ENCODE measurements at regions not wholly inside any gene's neighbourhood (a gene's known extent, or its start where the extent isn't known, plus 50 kb on each side); places are given as distances from the start of the nearest gene placed in this dataset.
"Not testable (repeated sequence)": the region's sequence is repeated elsewhere in the genome, so short reads cannot be mapped to it uniquely, and the experiment has no call there.

- H3K36me3 ChIP-seq (replicated peaks in 1 of 2; ENCODE audit: control insufficient read depth in 2 of 2, insufficient read depth in 2 of 2, low read length in 2 of 2) = no peaks in the 10 kb centered on the region
- no peak overlapping the region for H3K14ac ChIP-seq (ENCODE audit: low read length)
- H2BK15ac ChIP-seq (ENCODE audit: low read length) = no peak overlapping the region
- H3K79me1 ChIP-seq (ENCODE audit: low read depth, low read length) = no peaks in the 10 kb centered on the region
- no peak overlapping the region for H4K8ac ChIP-seq (ENCODE audit: low read depth, low read length)
- no peak overlapping the region for H2BK5ac ChIP-seq (ENCODE audit: low read length)
- no peak overlapping the region for H2AFZ ChIP-seq (ENCODE audit: low read length)
- H2BK12ac ChIP-seq (ENCODE audit: low read length) = no peak overlapping the region
- no peak overlapping the region for H3K4me2 ChIP-seq (ENCODE audit: insufficient read depth, low read length, poor library complexity, severe bottlenecking)
- no CpG with 5 or more reads among the region's 6 CpGs for WGBS, 2 donors (ENCODE audit: extremely low coverage in 2 of 2, insufficient read length in 2 of 2, insufficient replicate concordance in 1 of 2)
- H2AK5ac ChIP-seq (ENCODE audit: low read depth, low read length) = no peak overlapping the region
- H3K4me1 ChIP-seq (ENCODE audit: control insufficient read depth in 2 of 2, insufficient read depth in 1 of 2, low read depth in 1 of 2, low read length in 2 of 2) = no peaks in the 10 kb centered on the region
- H3K18ac ChIP-seq (ENCODE audit: low read length) = no peak overlapping the region
- no peak for DNase-seq (ENCODE audit: low spot score)
- no peak overlapping the region for H3K4ac ChIP-seq (ENCODE audit: low read length)
- no peak overlapping the region for H3K4me3 ChIP-seq (ENCODE audit: low read length in 2 of 2)
- H2BK120ac ChIP-seq (ENCODE audit: low read depth, low read length) = no peak overlapping the region
- no peaks in the 10 kb centered on the region for H3K9me3 ChIP-seq (replicated peaks in 1 of 2; ENCODE audit: control insufficient read depth in 2 of 2, insufficient read depth in 1 of 2, low read depth in 1 of 2, low read length in 2 of 2)
- no peak overlapping the region for H3K9ac ChIP-seq (ENCODE audit: low read depth, low read length, poor library complexity)
- no peak overlapping the region for H3K23ac ChIP-seq (ENCODE audit: low read depth, low read length, poor library complexity)
- no peak overlapping the region for H3K27ac ChIP-seq (replicated peaks; ENCODE audit: low read length)
- H3K27me3 ChIP-seq (ENCODE audit: control insufficient read depth in 3 of 3, insufficient read depth in 3 of 3, low read depth in 1 of 3, low read length in 3 of 3) = peaks cover 0 to 6% (median 0%) of the 10 kb centered on the region in 3 experiments
- H4K91ac ChIP-seq (ENCODE audit: low read depth, low read length, poor library complexity) = no peak overlapping the region
Observed at GRCh38 chr1:112855152-112855828, 100.7 kb downstream of the SLC16A1 start.

GRCh38 chr1:112854368-112854984 lies 101.5 kb downstream of the SLC16A1 start:
- not testable (repeated sequence) for H3K18ac ChIP-seq (ENCODE audit: low read length); H3K9me3 ChIP-seq (replicated peaks in 1 of 2; ENCODE audit: control insufficient read depth in 2 of 2, insufficient read depth in 1 of 2, low read depth in 1 of 2, low read length in 2 of 2); H3K36me3 ChIP-seq (replicated peaks in 1 of 2; ENCODE audit: control insufficient read depth in 2 of 2, insufficient read depth in 2 of 2, low read length in 2 of 2); H2BK5ac ChIP-seq (ENCODE audit: low read length); H2BK120ac ChIP-seq (ENCODE audit: low read depth, low read length); H3K9ac ChIP-seq (ENCODE audit: low read depth, low read length, poor library complexity); H3K4me1 ChIP-seq (ENCODE audit: control insufficient read depth in 2 of 2, insufficient read depth in 1 of 2, low read depth in 1 of 2, low read length in 2 of 2); H3K4me3 ChIP-seq (ENCODE audit: low read length in 2 of 2); DNase-seq (ENCODE audit: low spot score); H3K23ac ChIP-seq (ENCODE audit: low read depth, low read length, poor library complexity); H2AFZ ChIP-seq (ENCODE audit: low read length); H3K27ac ChIP-seq (replicated peaks; ENCODE audit: low read length); H4K91ac ChIP-seq (ENCODE audit: low read depth, low read length, poor library complexity); H3K79me1 ChIP-seq (ENCODE audit: low read depth, low read length); H4K8ac ChIP-seq (ENCODE audit: low read depth, low read length); H2AK5ac ChIP-seq (ENCODE audit: low read depth, low read length); H2BK15ac ChIP-seq (ENCODE audit: low read length); H3K4me2 ChIP-seq (ENCODE audit: insufficient read depth, low read length, poor library complexity, severe bottlenecking); H3K14ac ChIP-seq (ENCODE audit: low read length); H3K4ac ChIP-seq (ENCODE audit: low read length); H2BK12ac ChIP-seq (ENCODE audit: low read length)
- WGBS, 2 donors (ENCODE audit: extremely low coverage in 2 of 2, insufficient read length in 2 of 2, insufficient replicate concordance in 1 of 2) = no CpG with 5 or more reads among the region's 45 CpGs
- peaks cover 0 to 14% (median 0%) of the 10 kb centered on the region in 3 experiments for H3K27me3 ChIP-seq (ENCODE audit: control insufficient read depth in 3 of 3, insufficient read depth in 3 of 3, low read depth in 1 of 3, low read length in 3 of 3)

- H3K9ac ChIP-seq (ENCODE audit: low read depth, low read length, poor library complexity); H3K36me3 ChIP-seq (replicated peaks in 1 of 2; ENCODE audit: control insufficient read depth in 2 of 2, insufficient read depth in 2 of 2, low read length in 2 of 2); H2BK15ac ChIP-seq (ENCODE audit: low read length); H3K9me3 ChIP-seq (replicated peaks in 1 of 2; ENCODE audit: control insufficient read depth in 2 of 2, insufficient read depth in 1 of 2, low read depth in 1 of 2, low read length in 2 of 2); H3K4me2 ChIP-seq (ENCODE audit: insufficient read depth, low read length, poor library complexity, severe bottlenecking); H2BK12ac ChIP-seq (ENCODE audit: low read length); H3K4me1 ChIP-seq (ENCODE audit: control insufficient read depth in 2 of 2, insufficient read depth in 1 of 2, low read depth in 1 of 2, low read length in 2 of 2); H3K27ac ChIP-seq (replicated peaks; ENCODE audit: low read length); H2BK120ac ChIP-seq (ENCODE audit: low read depth, low read length); H3K4me3 ChIP-seq (ENCODE audit: low read length in 2 of 2); H2AK5ac ChIP-seq (ENCODE audit: low read depth, low read length); H2BK5ac ChIP-seq (ENCODE audit: low read length); H3K18ac ChIP-seq (ENCODE audit: low read length); H3K14ac ChIP-seq (ENCODE audit: low read length); DNase-seq (ENCODE audit: low spot score); H2AFZ ChIP-seq (ENCODE audit: low read length); H4K91ac ChIP-seq (ENCODE audit: low read depth, low read length, poor library complexity); H3K79me1 ChIP-seq (ENCODE audit: low read depth, low read length); H3K4ac ChIP-seq (ENCODE audit: low read length); H3K23ac ChIP-seq (ENCODE audit: low read depth, low read length, poor library complexity); H4K8ac ChIP-seq (ENCODE audit: low read depth, low read length): not testable (repeated sequence)
- peaks cover 0 to 19% (median 2%) of the 10 kb centered on the region in 3 experiments for H3K27me3 ChIP-seq (ENCODE audit: control insufficient read depth in 3 of 3, insufficient read depth in 3 of 3, low read depth in 1 of 3, low read length in 3 of 3)
- WGBS, 2 donors (ENCODE audit: extremely low coverage in 2 of 2, insufficient read length in 2 of 2, insufficient replicate concordance in 1 of 2) = no CpG with 5 or more reads among the region's 8 CpGs
Observed at GRCh38 chr1:112853915-112854314, 102.1 kb downstream of the SLC16A1 start.

GRCh38 chr1:112852934-112853333 lies 103.1 kb downstream of the SLC16A1 start:
- H3K9me3 ChIP-seq (replicated peaks in 1 of 2; ENCODE audit: control insufficient read depth in 2 of 2, insufficient read depth in 1 of 2, low read depth in 1 of 2, low read length in 2 of 2) = no peaks in the 10 kb centered on the region
- H3K36me3 ChIP-seq (replicated peaks in 1 of 2; ENCODE audit: control insufficient read depth in 2 of 2, insufficient read depth in 2 of 2, low read length in 2 of 2) = no peaks in the 10 kb centered on the region
- no peak overlapping the region for H3K27ac ChIP-seq (replicated peaks; ENCODE audit: low read length)
- H3K23ac ChIP-seq (ENCODE audit: low read depth, low read length, poor library complexity) = no peak overlapping the region
- H2BK15ac ChIP-seq (ENCODE audit: low read length) = no peak overlapping the region
- H2BK120ac ChIP-seq (ENCODE audit: low read depth, low read length) = no peak overlapping the region
- H3K18ac ChIP-seq (ENCODE audit: low read length) = no peak overlapping the region
- no peak overlapping the region for H3K9ac ChIP-seq (ENCODE audit: low read depth, low read length, poor library complexity)
- H3K4me3 ChIP-seq (ENCODE audit: low read length in 2 of 2) = no peak overlapping the region
- WGBS, 2 donors (ENCODE audit: extremely low coverage in 2 of 2, insufficient read length in 2 of 2, insufficient replicate concordance in 1 of 2) = no CpG with 5 or more reads among the region's 2 CpGs
- no peak overlapping the region for H4K91ac ChIP-seq (ENCODE audit: low read depth, low read length, poor library complexity)
- no peak overlapping the region for H4K8ac ChIP-seq (ENCODE audit: low read depth, low read length)
- no peak overlapping the region for H2BK12ac ChIP-seq (ENCODE audit: low read length)
- H3K14ac ChIP-seq (ENCODE audit: low read length) = no peak overlapping the region
- H3K79me1 ChIP-seq (ENCODE audit: low read depth, low read length) = no peaks in the 10 kb centered on the region
- H3K4me2 ChIP-seq (ENCODE audit: insufficient read depth, low read length, poor library complexity, severe bottlenecking) = no peak overlapping the region
- peaks cover 0 to 5% of the 10 kb centered on the region in 2 donors for H3K4me1 ChIP-seq (ENCODE audit: control insufficient read depth in 2 of 2, insufficient read depth in 1 of 2, low read depth in 1 of 2, low read length in 2 of 2)
- peaks cover 0 to 19% (median 2%) of the 10 kb centered on the region in 3 experiments for H3K27me3 ChIP-seq (ENCODE audit: control insufficient read depth in 3 of 3, insufficient read depth in 3 of 3, low read depth in 1 of 3, low read length in 3 of 3)
- no peak for DNase-seq (ENCODE audit: low spot score)
- H3K4ac ChIP-seq (ENCODE audit: low read length) = no peak overlapping the region
- H2AFZ ChIP-seq (ENCODE audit: low read length) = no peak overlapping the region
- H2BK5ac ChIP-seq (ENCODE audit: low read length) = no peak overlapping the region
- H2AK5ac ChIP-seq (ENCODE audit: low read depth, low read length) = no peak overlapping the region
